Kasumi-1 (cell line): ENCODE measurements at regions not wholly inside any gene's neighbourhood (a gene's known extent, or its start where the extent isn't known, plus 50 kb on each side); places are given as distances from the start of the nearest gene placed in this dataset.

Source experiments
- DNase-seq, 2 experiments: peaks; one replicate each; lab custom pipeline; 2025; lab: John Stamatoyannopoulos, UW

DNA sequence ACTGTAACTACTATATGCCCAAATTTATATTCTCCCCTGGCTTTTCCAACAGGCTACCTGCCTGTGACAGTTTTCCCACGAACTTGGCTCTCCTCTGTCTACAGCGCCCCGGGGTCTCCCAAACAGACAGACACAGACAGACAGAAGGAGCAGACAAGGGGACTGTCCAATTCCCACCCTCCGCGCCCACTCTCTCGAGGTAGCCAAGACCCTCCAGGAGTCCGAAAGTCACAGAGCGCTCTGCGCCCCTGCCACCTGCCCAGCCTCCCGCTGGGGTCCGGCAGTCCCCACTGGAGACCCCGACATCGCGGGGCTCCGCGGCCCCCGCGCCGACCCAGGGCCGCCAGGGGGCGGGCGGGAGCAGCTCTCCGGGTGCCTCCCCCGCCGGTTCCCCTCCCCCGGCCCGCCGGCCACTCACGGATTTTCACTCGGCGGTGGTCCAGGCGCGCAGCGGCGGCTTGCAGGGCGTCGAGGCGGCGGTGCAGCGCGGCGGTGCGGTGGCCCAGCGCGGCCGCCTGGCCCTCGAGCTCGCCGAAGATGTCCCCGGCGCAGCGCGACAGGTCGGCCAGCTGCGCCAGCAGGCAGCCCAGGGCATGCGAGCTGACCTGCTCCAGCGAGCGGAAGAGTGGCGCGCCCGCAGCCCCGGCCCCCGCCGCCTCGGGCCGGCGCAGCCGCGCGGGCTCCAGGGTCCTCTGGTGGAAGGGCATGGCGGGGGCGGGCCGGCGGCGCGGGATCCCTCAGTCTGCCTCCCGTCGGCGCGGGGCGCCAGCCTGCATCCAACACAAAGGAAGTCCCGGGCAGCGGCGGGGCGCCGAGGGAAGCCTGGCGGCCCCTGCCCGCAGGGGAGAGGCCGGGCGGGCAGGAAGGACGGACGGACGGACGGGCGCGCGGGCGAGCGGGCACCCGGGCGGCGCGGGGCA, 81.3 kb upstream of the CCDC28A start:
- DNase-seq = peak in 1 of 2 experiments; percentile 39

DNA sequence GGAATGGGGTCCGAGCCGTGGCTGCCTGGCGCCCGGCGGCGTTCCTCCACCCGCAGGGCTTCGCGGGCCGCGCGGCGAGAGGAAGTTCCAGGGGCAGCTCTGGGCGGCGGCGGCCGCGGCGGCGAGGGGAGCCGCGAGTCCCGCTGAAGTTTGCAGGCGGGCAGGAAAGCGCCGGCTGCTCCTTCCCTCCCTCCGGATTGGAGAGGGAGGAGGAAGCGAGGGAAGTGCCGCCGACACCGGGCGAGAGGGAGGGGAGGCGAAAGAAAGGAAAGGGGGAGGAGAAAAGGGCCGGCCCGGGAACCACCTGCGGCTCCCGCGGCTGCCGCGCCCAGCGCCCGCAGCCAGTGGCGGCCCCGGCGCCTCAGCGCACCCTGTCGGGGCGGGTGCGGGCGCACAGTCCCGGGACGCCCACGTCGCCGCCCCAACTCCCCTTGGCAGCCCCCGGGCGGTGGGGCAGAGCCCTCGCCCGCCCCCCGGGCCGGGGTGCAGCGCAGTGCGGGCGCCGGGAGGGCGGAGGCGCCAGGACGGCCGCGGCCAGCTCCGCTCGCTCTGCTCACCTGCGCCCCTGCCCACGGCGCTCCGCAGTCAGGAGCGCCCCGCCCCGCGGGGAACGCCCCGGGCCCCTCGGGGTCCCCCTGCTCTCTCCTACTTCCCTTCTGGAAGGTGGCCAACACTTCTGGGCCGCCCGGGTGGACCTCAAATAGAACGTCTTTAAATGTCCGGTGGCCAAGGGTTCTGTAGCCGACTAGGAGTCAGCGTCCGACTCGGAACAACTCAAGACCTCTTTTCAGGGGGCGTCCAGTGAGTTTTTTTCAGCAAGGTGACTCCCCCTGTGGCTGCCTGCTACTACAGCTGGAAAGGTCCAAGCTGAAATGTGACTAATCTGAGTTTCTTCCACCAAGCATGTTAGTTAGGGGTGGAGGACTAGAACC, 80.3 kb upstream of the CCDC28A start:
- DNase-seq = peak in 1 of 2 experiments; percentile 34

DNA sequence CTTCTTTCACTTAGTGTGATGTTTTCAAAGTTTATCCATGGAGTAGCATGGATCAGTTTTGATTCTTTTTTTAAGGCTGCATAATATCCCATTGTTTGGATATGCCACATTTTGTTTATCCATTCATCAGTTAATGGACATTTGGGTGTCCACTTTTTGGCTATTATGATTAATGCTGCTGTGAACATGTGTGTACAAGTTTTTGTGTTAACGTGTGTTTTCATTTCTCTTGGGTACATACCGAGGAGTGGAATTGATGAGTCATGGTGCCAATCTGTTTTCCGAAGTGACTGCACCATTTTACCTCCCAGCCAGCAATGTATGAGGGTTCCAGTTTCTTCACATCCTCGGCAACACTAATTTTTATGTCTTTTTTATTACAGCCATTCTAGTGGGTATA, 78.4 kb upstream of the CCDC28A start:
- DNase-seq = no peak

DNA sequence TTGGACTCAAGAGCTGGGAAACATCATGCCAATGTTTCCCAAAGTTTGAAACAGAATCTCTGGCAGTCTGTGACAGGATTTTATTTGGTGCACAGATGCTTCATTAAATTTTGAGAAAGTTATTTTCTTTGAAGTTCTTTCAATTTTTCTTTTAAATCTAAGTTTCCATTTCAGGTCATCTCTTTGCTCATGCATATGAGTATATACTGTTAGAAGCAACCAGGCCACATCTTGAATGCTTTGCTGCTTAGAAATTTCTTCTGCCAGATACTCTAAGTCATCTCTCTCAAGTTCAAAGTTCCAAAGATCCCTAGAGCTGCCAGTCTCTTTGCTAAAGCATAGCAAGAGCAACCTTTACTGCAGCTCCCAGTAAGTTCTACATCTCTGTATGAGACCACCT, 59.1 kb upstream of the CCDC28A start:
- DNase-seq = no peak

DNA sequence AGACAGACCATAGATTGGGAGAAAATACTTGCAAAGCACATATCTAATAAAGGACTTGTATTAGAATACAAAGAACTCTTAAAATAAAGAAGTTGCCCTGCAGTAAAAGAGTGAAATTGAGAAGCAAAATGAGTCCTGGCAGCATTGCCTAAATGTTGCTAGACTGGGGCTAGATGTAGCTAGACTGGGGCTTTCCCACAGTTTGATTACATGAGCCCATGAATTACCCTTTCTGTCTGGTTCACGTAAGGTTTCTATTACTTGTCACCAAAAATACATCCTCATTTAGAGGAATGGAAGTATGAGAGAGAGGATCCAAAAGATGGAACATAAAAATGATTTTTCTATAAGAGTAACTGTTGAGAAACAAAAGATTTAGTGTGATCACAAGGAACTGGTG, 57.6 kb upstream of the CCDC28A start:
- DNase-seq = no peak

DNA sequence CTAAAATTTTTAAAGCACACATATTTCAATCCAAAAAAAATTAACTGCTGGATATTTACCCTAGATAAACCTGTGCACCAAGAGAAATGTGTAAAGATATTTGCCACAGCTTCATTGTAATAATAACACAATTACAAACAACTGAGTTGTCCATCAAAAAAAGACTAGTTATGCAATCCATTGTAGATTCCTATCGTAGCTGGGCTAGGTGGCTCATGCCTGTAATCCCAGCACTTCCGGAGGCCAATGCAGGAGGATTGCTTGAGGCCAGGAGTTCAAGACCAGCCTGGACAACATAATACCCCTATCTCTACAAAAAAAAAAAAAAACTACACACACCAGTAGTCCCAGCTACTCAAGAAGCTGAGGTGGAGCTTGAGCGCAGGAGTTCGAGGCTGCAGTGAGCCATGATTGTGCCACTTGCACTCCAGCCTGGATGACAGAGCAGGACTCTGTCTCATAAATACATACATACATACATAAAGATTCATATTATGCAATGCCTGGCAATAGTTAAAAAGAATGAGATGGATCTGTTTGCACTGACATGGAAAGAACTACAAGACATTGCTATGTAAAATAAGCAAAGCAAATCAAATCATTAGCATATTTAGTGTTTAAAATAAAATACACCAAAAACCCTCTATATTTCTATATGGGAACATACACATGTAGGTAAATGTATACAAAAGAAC, 56.5 kb upstream of the CCDC28A start:
- no peak for DNase-seq

DNA sequence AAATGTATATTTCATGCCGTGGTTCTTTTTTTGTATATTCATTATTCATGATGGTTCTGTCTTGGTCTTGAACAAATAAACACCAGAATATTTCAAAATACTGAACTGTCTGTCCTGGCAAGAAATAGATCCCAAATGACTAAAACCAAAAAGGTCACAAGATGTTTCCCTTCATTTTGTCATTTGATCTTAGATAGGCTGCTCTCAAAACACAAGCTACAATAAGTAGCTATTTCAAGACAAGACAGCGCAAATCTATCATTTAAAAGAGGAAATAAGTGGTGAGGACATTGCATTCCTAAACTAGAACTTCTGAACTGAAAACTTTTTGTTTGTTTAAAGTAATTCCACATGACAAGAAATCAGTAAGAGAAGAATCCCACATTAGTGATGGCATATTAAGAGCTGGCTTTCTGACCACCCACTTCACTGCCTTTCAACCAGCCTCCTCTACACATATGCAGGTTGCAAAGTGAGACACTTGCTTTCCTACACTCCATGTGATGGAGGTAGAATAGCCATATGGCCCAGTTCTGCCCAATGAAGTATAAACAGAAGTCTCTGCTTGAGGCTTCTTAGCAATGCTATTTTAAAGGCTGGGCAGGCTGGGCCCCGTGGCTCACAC, 54.4 kb upstream of the CCDC28A start:
- DNase-seq = peak; percentile 17 to 33

DNA sequence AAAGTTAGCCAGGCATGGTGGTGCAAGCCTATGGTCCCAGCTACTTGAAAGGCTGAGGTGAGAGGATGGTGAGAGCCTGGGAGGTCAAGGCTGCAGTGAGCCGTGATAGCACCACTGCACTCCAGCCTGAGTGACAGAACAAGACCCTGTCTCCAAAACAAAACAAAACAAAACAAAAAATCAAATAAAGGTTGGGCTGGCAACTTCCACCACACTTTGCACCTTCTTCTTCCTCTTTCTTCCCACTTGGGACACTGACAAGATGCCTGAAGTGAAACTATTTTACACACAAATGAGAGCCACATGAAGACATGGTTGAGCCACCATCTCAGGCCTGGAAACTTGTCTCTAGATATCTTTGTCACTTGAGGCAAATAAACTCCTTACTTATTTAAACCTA, 53.8 kb upstream of the CCDC28A start:
- no peak for DNase-seq

DNA sequence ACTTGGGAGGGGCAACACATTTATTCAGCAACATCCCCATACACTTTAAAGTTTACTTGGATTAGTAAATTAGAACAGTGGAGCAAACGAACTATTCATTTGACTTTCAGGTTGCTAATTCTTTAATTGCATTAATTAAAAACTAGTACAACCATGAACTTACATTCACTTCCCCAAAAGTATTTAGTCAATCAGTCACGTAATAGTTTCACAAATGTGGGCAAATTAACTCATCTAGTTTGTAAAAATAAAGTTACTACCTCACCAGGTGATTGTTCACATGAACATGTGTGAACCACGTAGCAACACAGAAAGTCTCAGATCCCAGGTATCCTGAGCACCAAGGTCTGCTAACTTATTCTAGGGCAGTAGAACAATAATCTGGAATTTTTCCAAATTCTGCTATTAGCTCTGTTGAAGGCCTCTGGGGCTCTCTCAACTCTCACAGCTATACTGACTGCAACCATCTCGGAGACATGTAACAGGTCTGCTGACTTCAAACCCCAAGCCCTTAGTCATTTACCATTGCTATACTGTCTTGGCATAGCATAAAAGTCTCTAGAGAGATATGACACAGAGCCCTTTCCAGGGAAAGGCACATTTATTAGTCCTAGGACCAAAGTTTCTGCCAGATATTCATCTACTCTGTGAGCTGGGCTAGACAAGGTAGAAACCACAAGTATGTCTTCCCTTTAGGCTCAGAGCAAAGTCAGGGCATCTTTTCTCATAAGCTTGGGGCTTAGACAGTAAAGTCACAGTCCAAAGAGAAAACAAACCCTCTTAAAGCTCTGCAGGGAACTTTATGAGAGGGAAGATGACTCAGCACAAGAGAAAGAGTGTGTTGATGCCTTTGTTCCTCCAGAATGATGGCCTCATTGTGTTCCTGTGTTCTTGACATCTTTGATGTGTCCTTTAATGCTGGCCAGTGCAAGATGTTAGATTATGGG, 50.9 kb upstream of the CCDC28A start:
- DNase-seq = peak in 1 of 2 experiments; percentile 9
